ENCODE measurements at regions not wholly inside any gene's neighbourhood (a gene's known extent, or its start where the extent isn't known, plus 50 kb on each side); places are given as distances from the start of the nearest gene placed in this dataset.

GRCh38 chr13:40261947-40262346 lies 404.5 kb downstream of the FOXO1 start:
- TF ChIP-seq CTCF (IDR thresholded peaks at IDR 0.05; ENCODE audit: low read depth, low read length, poor library complexity, severe bottlenecking): no peak
- no peak for TF ChIP-seq EZH2phosphoT487 (IDR thresholded peaks at IDR 0.05; ENCODE audit: borderline replicate concordance, low read length)
